ENCODE measurements at regions not wholly inside any gene's neighbourhood (a gene's known extent, or its start where the extent isn't known, plus 50 kb on each side); places are given as distances from the start of the nearest gene placed in this dataset.

DNA sequence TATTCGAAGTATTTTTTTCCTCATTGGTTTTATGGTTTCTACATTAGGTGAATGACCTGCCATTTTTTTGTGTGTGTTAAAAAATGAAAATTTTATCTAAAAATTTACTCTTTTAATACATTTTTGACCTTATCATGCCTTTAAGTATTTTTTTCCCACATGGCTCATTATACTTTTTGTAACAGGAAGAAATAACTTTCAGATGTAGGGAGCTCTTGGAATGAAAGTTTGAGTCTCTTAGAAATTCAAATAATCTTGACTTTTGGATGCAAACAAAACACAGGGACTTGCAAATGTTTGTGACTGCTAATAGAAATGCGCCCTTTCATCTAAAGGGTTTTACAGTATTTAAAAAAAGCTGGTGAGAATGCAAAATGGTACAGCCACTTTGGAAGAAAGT lies 457.9 kb downstream of the KLF5 start:
- DNase-seq (ENCODE audit: low spot score) = no peak

DNA sequence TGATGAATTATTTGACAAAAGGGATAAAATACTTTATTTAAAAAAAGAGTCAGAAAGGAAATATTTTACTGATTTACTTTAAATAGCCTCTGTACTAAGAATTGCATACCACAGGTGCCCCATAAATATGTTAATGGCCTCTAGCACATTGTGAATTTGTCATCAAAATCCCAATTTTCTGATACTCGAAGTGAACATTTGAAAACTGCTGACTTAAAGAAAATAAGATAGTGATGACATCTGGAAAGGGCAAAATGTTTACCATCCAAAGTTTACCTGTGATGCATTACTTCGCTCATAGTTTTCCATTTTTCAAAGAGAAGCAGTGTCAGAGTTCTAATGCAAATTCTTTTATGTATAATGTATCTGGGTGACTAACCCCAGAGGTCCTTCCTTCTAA lies 455.4 kb downstream of the KLF5 start:
- DNase-seq (ENCODE audit: low spot score) = no peak

DNA sequence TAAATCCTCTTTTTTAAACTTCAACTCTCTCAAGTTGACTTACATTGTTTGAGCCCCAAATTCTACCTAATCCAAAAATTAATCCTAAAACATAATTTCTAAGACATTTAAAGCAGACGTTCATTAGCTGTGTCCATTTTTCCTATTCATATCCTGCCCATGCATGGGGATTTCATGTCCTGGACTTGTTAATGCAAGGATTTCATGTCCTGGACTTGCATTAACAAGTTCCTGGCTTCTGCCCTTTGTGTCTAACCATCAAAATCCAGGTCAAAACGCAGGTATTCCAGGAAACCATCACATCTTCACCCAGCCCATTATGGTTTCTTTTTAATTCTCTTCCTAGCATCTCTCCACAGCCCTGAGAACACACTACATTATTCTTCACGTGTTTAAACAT lies 454.9 kb downstream of the KLF5 start:
- no peak for DNase-seq (ENCODE audit: low spot score)

DNA sequence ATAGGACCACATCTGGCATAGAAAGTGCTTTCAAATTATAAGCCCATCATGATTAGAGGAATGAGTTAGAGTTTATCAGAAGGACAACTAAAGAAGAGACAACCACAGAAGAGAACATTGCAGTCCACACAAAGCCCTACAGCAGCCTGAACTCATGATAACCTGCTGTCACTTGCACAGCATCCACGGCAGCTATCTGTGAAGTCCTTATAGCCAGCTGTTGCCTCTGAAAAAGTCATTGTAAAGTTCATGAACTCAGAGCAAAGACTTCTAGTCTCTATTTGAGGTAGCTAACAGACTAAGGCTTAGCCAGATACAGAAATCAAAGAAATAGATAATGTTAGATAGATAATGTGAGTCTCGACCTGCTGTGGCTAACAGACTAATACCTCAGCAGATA lies 450.0 kb downstream of the KLF5 start:
- no peak for DNase-seq (ENCODE audit: low spot score)

DNA sequence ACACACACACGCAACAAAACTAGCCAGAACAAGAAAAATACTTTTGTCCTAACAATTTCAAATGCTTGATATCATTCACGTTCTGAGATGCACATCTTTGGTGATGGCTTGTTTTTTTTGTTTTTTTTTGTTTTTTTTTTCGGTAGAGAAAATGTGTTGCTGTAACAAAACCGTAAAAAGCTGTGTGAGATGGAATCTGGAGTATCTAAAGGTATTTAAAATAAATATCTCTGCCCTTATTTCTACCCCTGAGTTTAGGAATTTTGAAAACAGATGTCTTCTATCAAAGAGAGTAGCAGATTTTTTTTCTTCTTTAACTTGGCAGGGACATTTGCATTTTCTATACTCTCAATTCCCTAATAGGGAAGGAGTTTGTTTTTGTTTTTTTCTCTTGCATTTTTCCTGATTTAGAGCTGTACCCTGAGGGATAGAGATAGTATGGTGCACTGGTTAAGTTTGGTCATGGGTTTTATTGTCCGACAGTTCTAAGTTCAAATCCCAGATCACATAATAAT lies 446.6 kb downstream of the KLF5 start:
- DNase-seq (ENCODE audit: low spot score) = no peak

DNA sequence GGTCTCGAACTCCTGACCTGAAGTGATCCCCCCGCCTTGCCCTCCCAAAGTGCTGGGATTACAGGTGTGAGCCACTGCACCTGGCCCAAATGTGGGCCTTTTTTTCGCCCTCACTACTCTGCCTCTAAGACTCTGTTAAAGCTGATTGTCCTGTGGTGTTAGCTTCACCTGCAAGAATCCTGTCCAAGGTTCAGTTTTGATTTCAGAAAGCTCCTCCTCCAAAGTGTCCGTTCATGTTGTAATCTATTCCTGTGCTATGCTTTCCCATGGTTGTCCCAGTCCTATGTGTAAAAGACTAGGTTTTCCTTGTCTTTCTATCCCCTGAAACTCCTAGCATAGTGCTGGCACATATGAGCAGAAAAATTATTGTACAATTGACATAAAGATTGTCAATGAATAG lies 440.9 kb downstream of the KLF5 start:
- no peak for DNase-seq (ENCODE audit: low spot score)

DNA sequence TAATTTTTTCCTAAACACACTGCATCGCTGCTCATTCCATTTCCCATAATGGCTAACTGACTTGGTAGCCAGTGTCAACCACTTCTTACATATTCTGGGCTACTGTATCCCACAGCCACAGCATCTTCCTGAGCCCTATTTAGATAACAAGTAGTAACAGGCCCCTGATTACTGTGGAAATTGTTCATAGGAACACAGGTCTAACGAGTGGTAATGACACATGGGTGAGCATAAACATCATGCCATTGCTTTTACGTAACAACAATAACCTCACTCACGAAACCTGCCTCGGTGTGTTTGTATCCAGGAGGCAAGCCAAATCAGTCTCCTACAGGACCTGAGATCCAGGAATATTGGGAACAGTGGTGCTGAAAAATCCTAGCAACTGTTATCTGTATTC lies 438.6 kb downstream of the KLF5 start:
- no peak for DNase-seq (ENCODE audit: low spot score)

DNA sequence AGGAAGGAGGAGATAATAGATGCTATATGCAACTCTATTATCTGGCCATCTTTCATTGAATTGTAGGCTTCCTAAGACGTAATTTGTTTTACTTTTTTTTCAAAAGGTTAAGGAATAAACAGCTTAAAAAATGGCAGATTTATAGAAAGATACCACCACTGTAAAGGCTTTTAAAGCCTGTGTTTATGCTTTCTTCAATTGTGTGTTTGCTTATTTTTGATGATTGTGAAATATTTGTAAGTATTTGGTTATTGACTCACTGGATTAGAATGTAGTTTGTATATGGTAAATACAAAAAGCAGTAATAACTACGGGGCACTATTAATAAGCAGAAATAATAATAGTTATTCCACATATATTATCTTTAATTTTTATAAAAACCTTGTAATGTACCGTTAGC lies 437.9 kb downstream of the KLF5 start:
- DNase-seq (ENCODE audit: low spot score) = no peak

DNA sequence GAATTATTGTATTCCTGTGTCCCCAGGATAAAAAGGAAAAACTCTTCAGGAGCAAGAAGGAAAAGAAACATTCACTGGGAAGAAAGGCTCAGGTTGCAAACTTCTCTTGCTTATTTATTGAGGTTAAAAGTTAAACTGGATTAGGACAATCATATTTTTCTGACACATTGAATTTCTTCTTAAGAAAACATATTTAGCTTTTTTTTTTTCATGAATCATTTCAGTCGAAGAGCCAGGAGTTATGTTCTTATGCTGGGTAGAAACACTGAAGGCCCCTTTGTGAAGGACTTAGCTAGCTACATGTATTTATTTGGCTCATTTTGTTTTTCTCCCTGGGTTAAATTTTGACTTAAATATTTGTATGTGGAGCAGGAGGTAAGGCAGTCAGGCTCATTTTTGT lies 434.0 kb downstream of the KLF5 start:
- no peak for DNase-seq (ENCODE audit: low spot score)

DNA sequence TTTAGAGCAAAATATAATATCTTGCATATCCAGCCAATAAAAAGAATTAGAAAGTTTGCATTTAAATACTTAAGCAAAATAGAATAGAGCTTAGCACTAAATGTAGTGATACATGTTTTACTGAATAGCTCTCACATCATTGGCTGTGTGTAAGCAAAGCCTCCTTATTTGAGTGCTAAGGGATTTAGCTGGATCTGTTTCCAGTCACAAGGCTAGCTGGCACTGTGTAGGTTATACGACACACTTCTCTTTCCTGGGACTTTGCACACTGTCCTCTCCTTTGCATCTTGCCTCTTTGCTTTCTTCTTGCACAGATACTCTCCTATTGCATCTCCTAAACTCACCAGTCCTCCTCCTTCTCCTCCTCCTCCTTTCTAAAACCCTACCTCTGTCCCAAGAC lies 423.8 kb downstream of the KLF5 start:
- no peak for DNase-seq (ENCODE audit: low spot score)

DNA sequence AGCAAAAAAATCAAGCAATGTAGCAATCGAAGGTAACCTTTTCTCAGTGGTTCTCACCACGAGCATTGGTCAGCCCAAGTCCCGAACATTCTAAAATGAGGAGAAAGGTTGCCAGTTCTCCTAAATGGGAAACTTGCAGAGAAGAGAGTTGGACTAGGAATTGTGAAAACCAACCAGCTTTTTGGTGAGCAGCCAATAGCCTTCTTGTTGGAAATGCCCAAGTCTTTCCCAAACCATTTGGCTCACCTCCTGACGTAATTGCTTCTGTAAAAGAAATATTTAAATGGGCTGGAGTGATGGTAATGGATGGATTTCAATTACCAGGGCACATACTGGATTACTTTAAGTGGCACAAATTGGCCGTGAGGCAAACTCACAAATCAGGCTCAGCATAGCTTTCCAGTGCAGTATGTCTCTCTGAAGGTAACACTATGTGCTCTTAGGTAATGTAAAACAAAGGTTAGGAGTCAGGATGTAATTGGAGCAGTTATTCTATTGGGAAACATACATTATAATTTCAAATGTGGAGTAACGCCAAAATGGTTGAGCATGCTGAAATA lies 423.2 kb downstream of the KLF5 start:
- DNase-seq (ENCODE audit: low spot score) = no peak

DNA sequence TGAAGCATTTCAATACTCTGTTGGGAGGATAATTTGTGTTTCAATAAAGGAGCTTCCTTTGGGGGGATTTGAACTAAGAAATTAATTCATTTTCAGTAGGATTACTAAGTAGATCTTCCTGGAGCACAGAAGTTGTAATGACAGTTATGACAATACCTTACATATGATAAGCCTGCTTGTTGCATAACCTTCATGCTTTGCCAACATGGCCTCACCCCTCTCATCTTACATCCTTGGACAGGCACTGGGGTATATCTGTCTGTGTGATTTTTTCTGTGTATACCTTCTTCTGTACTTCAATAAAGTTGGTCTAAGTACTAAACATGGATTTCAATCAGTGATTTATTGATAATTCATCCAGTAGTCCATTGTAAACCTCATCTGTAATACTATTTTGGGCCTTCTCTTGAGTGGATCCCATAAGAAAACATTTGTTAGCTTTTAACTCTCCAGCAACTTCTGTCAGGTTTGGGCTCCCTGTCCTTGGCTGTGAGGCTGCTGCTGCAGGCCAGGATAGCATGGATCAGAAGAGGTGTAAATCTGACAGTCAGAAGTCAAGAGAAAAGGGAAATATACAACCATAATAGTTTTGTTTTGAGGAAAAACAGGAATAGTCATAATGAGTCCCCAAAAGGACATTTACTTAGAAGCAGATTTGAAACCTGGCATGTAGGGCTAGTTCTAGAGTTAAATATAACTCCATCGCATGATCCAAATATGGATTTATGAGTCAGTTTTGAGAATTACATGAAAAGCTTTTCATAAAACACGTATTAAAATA lies 422.2 kb downstream of the KLF5 start:
- DNase-seq (ENCODE audit: low spot score) = no peak

DNA sequence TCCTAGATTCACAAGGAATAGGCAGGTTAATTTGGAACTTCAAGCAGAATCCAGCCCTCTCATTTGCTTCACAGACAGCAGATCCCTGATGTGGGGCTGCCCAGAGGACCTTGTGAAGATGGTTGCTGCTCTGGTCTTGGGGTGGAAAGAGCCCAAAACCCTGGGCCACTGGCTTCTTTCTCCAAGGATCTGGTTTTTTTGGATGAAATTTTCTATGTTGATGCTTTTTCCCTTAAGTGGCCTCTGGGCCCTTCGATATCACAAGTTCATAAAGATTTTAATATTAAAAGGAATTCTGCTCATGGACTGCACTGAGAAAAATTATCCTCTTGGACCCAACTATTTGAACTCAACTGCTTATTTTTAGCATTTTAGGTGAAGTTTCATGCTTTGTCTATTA lies 421.1 kb downstream of the KLF5 start:
- DNase-seq (ENCODE audit: low spot score) = no peak

DNA sequence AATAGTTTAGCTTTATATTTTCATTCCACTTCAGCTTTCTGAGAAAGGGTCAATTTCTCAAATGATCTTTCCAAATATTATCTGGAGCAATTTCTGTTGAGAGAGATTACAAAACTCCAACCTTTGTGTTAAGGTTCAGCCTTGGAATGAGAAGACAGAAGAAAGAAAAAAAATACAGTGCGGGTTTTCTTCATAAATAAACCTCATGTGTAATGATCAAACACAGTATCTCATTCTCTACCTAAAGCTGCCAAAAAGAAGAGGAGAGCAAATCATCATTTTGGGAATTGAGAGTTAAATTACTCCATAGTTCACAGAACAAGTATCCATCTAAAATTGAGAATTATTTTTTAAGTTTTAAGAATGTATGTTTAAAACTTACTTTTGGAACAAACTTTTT lies 420.5 kb downstream of the KLF5 start:
- no peak for DNase-seq (ENCODE audit: low spot score)

DNA sequence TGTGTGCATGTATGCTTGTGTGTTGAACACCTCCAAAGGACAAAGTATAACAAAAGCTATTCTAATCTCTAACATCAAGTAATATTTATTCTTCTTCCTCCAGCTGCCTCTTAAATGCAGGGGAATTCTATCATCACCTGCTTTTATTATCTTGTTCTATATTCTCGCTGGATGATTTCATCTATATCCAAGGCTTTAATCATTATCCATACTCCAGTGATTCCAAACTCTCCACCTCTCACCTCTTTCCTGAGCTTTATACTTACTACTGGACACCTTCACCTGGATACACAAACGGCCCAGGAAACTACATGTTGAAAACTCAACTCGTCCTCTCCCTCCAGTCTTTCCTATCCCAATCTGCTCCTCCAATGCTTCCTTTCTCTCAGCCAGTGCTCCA lies 418.6 kb downstream of the KLF5 start:
- no peak for DNase-seq (ENCODE audit: low spot score)

DNA sequence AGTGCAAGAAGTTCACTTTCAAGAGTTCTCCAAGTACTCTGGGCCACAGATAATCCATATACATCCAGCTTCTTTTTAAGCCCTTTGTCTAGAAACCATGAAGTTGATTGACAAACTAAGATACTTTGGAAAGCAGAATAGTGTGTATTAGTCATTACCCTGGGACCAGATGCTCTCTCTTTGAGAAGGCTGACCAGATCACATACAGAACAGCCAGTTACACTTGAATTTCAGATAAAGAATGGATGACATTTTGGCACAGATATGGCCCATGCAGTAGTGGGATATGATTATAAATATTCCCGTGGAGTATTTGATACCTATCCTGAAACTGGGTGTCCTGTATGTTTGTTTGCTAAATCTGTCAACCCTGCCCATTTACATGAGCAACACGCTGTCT lies 414.2 kb downstream of the KLF5 start:
- no peak for DNase-seq (ENCODE audit: low spot score)

DNA sequence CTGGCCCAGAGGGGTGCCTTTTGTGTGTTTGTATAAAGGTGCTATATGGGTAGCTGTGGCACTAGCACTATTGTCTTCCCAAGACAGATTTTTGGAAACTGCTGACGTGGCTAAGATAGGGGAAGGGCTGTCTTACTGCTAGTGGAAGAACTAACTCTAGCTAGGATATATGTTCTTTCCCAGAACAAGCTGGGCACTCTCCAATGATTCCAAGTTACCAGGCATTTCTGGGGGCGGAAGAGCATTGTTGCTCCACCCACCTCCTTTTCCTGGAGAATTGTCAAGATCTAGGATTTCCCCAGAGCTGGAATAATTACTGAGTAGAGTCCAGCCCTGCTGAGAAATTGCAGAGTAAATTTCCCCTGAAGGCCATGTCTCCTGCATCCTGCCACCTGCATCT lies 408.3 kb downstream of the KLF5 start:
- DNase-seq (ENCODE audit: low spot score) = no peak

DNA sequence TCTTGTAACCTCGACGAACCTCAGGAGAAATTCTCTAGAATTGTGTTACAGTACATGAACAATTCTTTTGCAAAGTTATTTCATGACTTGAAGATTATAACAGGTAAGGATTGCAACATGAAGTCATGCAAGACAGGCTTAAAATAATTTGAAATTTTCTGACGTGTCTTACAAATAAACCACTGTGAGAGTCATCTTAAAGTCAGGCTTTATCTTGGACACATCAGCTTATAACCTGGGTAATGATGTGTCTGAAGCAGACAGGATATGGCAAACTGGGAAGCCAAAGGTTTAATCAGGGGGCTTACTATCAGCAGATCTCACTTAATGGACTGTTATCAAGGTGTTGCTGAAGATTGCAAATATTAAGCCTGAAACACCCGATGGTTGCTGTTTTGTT lies 407.8 kb downstream of the KLF5 start:
- no peak for DNase-seq (ENCODE audit: low spot score)

DNA sequence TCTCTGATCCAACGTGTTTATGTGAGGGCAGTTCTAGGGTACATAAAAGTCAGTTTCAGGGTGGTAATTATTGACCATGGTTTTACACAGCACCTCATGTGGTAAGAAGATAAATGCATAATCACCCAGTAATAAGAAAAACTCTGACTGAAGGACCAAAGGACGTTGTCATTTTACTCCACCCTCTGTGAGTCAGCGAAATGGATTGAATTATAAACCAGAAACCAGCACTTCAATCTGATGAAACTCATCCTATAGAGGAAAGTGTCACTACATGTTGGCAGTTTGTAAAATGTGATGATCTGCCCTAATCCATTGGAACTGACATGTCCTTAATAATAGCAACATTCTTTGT lies 406.8 kb downstream of the KLF5 start:
- no peak for DNase-seq (ENCODE audit: low spot score)

DNA sequence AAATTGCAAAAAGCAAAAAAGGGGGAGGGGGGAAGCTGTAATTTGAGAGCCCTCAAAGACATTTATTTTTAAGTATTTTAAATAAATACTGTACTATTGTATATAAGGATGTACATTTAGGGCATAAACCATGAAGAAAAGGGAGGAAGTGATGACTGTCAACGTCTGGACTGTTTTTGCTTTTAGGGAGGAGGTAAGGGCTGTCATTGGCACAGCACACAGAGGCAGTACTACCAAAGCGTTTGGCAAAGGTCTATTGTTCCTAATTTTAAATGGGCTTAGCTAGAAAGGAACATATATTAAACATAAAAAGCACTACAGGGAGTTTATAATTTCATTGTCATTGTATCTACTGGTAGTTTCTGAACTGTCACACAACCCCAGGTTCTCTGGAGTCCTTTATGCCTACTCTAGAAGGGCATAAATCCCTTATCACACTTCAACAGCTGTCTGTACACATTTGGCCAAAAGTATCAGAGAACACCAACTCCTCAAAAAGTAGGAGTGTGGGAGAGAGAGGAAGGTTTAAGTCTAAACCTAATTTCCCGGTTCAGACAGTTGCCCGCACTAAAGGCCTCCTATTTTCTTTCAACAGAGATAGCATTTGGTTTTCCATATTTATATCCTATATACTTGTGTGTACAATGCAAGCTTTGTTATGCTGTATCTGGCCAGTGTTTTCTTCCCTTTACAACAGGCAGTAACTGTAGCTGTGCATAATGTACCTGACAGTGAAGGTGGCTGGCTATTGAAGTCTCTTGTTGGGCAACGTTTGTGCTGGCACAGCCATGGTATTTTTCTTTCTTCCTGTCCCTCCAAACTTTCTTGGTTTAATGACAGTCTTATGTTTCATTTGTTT lies 406.2 kb downstream of the KLF5 start:
- no peak for DNase-seq (ENCODE audit: low spot score)

DNA sequence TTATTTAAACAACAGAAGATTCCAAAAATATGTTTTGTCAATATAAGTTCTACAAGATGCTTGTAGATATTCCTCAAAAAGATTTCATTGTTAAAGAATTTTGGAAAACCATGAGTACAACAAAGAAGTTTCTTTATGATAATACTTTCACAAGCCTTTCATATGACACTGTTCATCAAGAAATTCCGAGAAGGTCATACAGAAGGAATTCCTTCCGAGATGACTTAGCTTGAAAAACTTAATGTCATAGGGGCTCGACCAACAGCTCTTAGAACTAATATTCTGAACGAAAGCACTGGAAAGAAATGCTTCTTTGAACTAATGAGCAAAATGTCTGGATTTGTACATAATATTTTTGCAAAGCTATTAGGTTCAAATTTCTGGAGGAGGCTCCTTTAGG lies 403.4 kb downstream of the KLF5 start:
- no peak for DNase-seq (ENCODE audit: low spot score)

DNA sequence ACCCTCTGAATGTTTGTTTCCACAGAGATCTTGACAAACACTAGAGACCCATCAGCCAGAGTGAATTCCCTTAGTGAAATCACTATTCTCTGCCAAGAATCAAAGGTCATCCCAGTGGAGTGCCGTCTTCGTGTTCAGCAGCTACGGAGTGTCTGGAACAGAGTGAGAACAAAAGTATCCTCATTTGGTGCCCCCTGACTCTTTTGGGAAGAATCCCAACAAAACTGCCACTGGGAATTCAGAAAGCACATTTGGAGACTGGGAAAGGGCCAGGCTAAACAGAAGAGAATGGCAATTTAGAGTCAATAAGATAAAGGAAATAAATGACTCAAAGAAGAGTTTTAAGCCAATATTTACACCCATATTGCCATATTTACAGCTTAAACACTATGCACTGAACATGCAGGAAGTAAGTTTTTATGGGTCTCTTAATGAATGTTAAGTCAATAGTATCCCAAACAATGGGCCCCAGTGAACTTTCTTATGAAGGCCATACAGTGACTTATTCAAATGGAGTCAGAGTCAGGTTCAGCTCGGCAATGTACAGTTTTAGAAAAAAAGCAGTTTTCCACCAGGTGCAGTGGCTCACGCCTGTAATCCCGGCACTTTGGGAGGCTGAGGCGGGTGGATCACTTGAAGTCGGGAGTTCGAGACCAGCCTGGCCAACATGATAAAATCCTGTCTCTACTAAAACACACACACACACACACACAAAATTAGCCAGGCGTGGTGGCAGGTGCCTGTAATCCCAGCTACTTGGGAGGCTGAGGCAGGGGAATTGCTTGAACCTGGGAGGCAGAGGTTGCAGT lies 392.6 kb downstream of the KLF5 start:
- peak; percentile 22 for DNase-seq (ENCODE audit: low spot score)
